GM12864 (cell line): ENCODE measurements at regions not wholly inside any gene's neighbourhood (a gene's known extent, or its start where the extent isn't known, plus 50 kb on each side); places are given as distances from the start of the nearest gene placed in this dataset.

Source experiments
- DNase-seq: peaks from one replicate; pipeline ENCODE4 v3.0.0-alpha.2; 2011; ENCODE audit warnings: low read depth
- H3K4me3 ChIP-seq: 2 replicates; pipeline ENCODE4 v1.5.1; 2011; ENCODE audit warnings: mild to moderate bottlenecking, low read depth, low read length, control low read depth
- TF ChIP-seq, protein P1 (sequence below): IDR thresholded peaks from 2 replicates; pipeline ENCODE4 v1.5.1; 2011; ENCODE audit warnings: low read depth, mild to moderate bottlenecking, moderate library complexity, low read length, control low read depth, inconsistent platforms; ENCODE audit errors: missing control alignments

DNA sequence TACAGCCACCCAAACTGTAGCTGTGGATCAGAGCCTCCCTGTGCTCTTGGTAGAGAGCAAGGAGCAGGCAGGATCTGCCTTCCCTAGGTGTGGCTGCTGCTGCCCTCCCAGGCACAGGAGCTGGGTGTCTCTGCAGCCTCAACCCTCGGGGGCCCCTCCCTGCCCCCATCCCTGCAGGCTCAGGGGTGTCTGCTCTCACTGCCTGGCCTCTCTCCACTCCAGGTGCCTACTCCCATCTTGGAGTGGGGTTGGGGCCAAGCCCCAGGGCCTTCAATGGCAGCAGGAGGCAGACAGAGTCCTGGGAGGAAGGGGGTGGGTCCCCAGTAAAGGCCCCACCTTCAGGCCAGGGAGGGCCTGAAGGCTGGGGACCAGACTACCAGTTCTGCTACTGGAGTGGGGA lies 189.7 kb upstream of the OSR1 start:
- TF ChIP-seq, protein P1, sequence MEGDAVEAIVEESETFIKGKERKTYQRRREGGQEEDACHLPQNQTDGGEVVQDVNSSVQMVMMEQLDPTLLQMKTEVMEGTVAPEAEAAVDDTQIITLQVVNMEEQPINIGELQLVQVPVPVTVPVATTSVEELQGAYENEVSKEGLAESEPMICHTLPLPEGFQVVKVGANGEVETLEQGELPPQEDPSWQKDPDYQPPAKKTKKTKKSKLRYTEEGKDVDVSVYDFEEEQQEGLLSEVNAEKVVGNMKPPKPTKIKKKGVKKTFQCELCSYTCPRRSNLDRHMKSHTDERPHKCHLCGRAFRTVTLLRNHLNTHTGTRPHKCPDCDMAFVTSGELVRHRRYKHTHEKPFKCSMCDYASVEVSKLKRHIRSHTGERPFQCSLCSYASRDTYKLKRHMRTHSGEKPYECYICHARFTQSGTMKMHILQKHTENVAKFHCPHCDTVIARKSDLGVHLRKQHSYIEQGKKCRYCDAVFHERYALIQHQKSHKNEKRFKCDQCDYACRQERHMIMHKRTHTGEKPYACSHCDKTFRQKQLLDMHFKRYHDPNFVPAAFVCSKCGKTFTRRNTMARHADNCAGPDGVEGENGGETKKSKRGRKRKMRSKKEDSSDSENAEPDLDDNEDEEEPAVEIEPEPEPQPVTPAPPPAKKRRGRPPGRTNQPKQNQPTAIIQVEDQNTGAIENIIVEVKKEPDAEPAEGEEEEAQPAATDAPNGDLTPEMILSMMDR: no peak
- no peak for DNase-seq
- H3K4me3 ChIP-seq: no peak overlapping the region

DNA sequence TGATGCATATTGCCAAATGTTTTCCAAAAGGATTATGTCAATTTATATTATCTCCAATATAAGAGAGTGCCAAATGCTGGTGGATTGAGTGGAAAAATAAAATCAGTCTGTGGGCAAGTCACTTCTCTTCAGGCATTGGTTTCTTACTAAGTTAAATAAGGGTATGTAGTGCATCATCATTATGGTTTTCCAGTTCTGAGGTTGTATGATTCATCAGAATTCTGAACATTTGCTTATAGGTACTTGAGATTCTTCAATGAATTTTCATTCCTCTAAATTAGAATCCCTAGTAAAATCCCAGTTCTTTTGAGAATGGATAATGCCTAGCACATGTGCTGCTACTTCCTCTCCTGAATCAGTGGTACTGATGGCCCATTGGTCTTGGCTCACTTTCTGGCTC lies 188.9 kb upstream of the OSR1 start:
- no peak for DNase-seq
- no peak overlapping the region for H3K4me3 ChIP-seq
- TF ChIP-seq, protein P1: no peak

DNA sequence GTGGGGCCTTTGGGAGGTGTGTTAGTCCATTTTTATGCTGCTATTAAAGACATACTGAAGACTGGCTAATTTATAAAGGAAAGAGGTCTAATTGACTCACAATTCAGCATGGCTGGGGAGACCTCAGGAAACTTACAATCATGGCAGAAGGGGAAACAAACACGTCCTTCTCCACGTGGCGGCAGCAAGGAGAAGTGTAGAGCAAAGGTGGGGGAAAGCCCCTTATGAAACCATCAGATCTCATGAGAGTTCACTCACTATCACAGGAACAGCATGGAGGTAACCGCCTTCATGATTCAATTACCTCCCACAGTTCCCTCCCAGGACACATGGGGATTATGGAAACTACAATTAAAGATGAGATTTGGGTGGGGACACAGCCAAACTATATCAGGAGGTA lies 187.1 kb upstream of the OSR1 start:
- TF ChIP-seq, protein P1: peak; percentile 47
- DNase-seq: no peak
- H3K4me3 ChIP-seq: no peak overlapping the region

DNA sequence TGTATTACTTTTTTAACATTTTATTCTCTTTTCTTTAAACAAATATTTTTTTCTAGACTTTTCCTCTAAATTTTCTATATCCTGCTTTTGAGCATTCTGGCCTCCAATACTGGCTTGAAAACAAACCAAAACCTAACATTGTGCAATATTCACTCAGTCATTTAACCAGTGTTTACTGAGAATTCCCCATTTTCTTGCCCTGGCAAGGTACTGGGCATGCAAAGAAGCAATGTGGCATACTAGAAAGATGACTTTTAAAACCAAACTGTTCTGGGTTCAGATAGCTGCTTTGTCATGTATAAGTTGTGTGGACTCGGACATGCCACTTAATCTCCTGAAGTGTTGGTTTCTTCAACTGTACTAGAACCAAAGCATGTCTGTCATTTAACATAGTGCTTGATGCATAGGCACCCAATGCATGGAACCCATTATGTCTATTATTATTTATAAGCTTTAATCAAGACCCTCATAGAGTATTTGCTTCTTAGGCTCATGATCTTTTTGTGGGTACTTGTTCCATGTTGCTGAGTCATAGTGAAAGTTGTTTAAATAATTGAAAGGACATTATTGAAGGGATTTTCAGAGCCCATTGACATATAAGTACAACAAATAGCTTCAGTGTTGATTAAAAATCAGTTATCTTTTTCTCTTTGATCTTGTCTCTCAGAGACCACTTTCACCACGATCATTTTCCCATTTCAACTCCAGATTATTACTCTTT lies 185.4 kb upstream of the OSR1 start:
- DNase-seq: no peak
- TF ChIP-seq, protein P1: no peak
- H3K4me3 ChIP-seq: no peak overlapping the region

DNA sequence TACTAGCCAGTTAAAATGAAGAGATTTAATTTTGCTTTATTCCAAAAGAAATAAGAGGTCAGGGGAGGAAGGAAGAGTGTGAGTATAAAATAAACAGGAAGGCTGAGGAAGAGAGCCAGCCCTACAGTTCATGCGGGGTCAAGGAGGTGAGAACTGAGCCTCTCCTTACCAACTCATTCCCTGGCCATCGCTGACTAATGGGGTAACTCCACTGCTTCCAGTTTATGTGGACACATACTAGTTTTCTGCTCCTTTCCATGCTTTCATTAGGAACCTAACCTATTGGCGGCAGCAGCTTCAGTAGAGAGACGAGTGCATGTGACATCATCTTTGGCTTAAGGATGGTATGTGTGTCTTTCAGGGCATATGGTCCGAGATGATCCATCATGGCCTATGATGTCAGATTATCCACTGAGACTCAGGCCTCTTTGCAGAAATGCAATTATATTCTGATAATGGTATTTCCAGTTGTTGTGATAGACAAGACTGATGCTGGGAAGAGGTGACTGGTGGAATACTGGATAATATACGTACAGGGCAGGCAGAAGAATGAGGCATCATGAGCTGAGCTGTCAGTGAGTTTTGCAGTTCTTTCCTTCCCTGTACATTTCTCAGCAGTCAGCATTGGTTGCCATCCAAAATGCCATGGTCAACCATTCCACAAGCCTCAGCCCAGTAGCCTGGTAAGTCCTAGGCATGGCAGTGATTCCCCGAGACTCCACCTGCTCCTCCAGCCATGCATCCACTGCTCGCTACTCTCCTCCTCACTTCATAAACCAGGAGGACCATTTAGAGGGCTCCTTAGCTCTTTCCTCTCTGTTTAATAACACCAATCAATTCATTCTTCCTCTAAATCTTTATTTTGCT lies 184.6 kb upstream of the OSR1 start:
- H3K4me3 ChIP-seq: no peak overlapping the region
- TF ChIP-seq, protein P1: no peak
- DNase-seq: no peak

DNA sequence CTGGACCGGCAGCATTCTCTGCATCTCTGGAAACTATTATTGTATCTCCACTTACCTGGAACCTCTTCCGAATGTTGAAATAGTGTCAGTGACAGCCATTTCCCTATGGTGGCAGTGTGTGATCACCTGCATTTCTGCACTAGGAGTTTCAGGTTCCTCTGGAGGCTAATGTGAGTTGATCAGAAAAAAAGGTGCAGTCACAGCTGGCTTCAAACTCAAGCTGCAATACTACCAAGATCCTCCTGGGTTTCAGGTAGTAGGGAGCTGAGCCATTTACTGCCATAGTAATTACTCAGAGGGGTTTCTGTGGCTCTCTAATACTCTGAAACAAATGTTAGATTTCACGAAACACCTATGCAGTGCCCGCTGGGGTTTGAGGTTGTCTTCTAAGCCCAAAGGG lies 183.5 kb upstream of the OSR1 start:
- H3K4me3 ChIP-seq: no peak overlapping the region
- TF ChIP-seq, protein P1: peak; percentile 25
- DNase-seq: no peak
